Bronchial epithelial cell (primary cell): ENCODE measurements at regions not wholly inside any gene's neighbourhood (a gene's known extent, or its start where the extent isn't known, plus 50 kb on each side); places are given as distances from the start of the nearest gene placed in this dataset.

Experiments used
- DNase-seq: peaks from one replicate; pipeline ENCODE4 v3.0.0-alpha.2; 2010; ENCODE audit warnings: low read depth
- FAIRE-seq: peaks from 2 replicates; lab custom pipeline; 2011; peaks lifted over from hg19 to GRCh38; lab: Jason Lieb, UNC
- H3K27me3 ChIP-seq: 2 replicates; pipeline ENCODE4 v1.5.1; 2011; ENCODE audit warnings: low read length; ENCODE audit not compliant: control insufficient read depth, insufficient read depth
- H3K36me3 ChIP-seq: 2 replicates; pipeline ENCODE4 v1.5.1; 2011; ENCODE audit warnings: low read length; ENCODE audit not compliant: control insufficient read depth, insufficient read depth
- H3K4me3 ChIP-seq: 2 replicates; pipeline ENCODE4 v1.5.1; 2011; ENCODE audit warnings: mild to moderate bottlenecking, low read depth, low read length, control low read depth
- TF ChIP-seq, protein P1 (sequence below): IDR thresholded peaks from 2 replicates; pipeline ENCODE4 v1.5.1; 2011; ENCODE audit warnings: mild to moderate bottlenecking, moderate library complexity, low read length, control low read depth, inconsistent platforms; ENCODE audit not compliant: insufficient read depth, severe bottlenecking

DNA sequence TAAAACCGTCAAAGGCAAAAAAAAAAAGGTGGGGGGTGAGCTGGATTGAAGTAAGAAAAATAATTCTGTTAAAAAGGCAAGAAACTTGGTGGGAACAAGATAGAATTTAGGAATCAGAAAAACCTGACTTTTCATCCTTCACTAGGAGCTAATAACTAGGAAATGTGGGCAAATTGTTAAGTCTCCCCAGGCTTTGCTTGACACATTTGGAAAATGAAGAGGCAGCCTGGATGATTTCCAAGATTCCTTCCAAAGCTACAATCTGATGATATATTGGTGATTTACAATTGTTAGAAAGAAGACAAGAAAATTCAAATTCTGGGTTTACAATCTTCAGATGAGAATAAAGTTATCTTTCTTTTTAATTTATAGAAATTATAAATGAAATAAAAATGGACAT lies 1062.5 kb downstream of the ADGRL3 start:
- Histone ChIP-seq H3K27me3 (no peaks in the 10 kb centered on the region), H3K36me3 (no peaks in the 10 kb centered on the region), H3K4me3 (no peak overlapping the region)
- DNase-seq (no peak), FAIRE-seq (no peak)
- TF ChIP-seq, protein P1, sequence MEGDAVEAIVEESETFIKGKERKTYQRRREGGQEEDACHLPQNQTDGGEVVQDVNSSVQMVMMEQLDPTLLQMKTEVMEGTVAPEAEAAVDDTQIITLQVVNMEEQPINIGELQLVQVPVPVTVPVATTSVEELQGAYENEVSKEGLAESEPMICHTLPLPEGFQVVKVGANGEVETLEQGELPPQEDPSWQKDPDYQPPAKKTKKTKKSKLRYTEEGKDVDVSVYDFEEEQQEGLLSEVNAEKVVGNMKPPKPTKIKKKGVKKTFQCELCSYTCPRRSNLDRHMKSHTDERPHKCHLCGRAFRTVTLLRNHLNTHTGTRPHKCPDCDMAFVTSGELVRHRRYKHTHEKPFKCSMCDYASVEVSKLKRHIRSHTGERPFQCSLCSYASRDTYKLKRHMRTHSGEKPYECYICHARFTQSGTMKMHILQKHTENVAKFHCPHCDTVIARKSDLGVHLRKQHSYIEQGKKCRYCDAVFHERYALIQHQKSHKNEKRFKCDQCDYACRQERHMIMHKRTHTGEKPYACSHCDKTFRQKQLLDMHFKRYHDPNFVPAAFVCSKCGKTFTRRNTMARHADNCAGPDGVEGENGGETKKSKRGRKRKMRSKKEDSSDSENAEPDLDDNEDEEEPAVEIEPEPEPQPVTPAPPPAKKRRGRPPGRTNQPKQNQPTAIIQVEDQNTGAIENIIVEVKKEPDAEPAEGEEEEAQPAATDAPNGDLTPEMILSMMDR = no peak

- Histone ChIP-seq H3K4me3 (no peak overlapping the region), H3K36me3 (no peaks in the 10 kb centered on the region), H3K27me3 (no peaks in the 10 kb centered on the region)
- FAIRE-seq = no peak
- DNase-seq = no peak
- TF ChIP-seq, protein P1 = no peak
These were observed 1060.1 kb downstream of the ADGRL3 start for GRCh38 chr4:62260254-62260653.

DNA sequence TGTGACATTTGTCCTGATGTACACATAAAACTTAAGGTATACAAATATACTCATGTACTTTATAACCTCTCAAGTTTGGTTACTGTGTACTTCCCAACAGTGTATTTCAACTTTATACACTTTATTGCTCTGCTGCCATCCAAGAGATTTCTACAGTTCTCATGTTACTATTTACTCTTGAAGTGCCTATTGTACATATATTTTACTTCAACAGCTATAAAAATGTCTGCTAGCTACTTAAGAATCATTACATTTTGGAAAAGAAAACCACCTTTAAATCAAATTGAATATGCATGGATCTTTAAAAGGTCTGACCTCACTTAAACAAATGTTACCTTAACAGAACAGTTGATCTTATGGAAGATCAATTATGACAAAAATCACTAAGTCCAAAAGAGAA lies 1056.4 kb downstream of the ADGRL3 start:
- Histone ChIP-seq H3K27me3 (no peaks in the 10 kb centered on the region), H3K4me3 (no peak overlapping the region), H3K36me3 (no peaks in the 10 kb centered on the region)
- TF ChIP-seq, protein P1 = no peak
- DNase-seq = no peak
- no peak for FAIRE-seq

DNA sequence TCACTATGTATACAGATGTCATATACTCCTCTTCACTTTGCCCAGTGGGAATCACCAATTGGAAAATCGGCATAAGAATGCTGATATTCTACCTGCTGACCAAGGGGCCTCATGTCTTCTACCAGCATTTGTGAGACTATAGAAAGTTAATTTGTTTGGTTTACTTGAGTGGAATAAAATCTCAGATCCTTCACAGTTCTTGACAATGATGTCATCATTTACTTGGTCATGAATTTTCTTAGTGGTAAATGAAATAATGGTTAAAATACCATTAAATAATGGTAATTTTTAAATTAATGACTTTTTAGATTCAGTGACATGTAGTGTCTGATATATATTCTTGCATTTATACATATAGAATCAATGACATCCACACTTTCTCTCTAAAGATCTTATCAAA lies 1052.6 kb downstream of the ADGRL3 start:
- TF ChIP-seq, protein P1 = no peak
- H3K4me3 ChIP-seq = no peak overlapping the region
- no peak for DNase-seq
- H3K36me3 ChIP-seq = no peaks in the 10 kb centered on the region
- no peak for FAIRE-seq
- no peaks in the 10 kb centered on the region for H3K27me3 ChIP-seq

DNA sequence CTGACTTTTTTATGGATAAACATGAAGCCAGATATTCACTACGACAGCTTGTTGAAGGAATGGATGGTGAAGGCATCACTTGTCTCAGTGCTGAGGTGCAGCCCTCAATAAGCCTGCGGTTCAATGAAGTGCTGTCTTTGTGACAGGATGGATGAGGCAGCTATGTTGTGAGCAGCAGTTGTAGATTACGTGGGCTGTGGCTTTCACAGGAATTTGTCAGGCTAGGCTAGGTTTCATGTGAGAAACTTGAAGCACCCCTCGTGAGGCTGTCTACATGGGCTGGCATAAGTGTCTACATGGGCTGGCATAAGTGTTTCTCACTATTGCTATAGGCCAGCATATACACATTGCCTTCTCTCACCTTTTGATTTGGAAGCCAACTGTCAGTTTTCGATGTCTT lies 1050.0 kb downstream of the ADGRL3 start:
- no peak overlapping the region for H3K4me3 ChIP-seq
- no peak for FAIRE-seq
- H3K27me3 ChIP-seq = no peaks in the 10 kb centered on the region

GRCh38 chr4:62243895-62244294 lies 1043.8 kb downstream of the ADGRL3 start:
- TF ChIP-seq, protein P1 = no peak
- Histone ChIP-seq H3K27me3 (no peaks in the 10 kb centered on the region), H3K36me3 (no peaks in the 10 kb centered on the region), H3K4me3 (no peak overlapping the region)
- no peak for DNase-seq
- no peak for FAIRE-seq

More for the DNA sequence above, 1050.0 kb downstream of the ADGRL3 start:
- DNase-seq = no peak
- TF ChIP-seq, protein P1 = no peak
- no peaks in the 10 kb centered on the region for H3K36me3 ChIP-seq
